ENCODE measurements at regions not wholly inside any gene's neighbourhood (a gene's known extent, or its start where the extent isn't known, plus 50 kb on each side); places are given as distances from the start of the nearest gene placed in this dataset.

GRCh38 chr7:3241686-3242258 lies 59.3 kb upstream of the SDK1 start:
- TF ChIP-seq CTCF (IDR thresholded peaks at IDR 0.05; ENCODE audit: poor library complexity) (no peak), EZH2 (IDR thresholded peaks at IDR 0.05; ENCODE audit: borderline replicate concordance) (no peak), EZH2phosphoT487 (IDR thresholded peaks at IDR 0.05; ENCODE audit: low read depth, severe bottlenecking, unreplicated experiment) (no peak)
